ENCODE measurements at regions not wholly inside any gene's neighbourhood (a gene's known extent, or its start where the extent isn't known, plus 50 kb on each side); places are given as distances from the start of the nearest gene placed in this dataset.

GRCh38 chr2:58560531-58560930, 319.4 kb upstream of the FANCL start:
- H3K4me1 ChIP-seq (replicated peaks; ENCODE audit: insufficient read depth) = peaks cover 7% of the 10 kb centered on the region
- no TSS peak for BruUV-seq (replicated peaks)
- no peaks in the 10 kb centered on the region for H3K9me2 ChIP-seq (ENCODE audit: insufficient read depth)
- no peaks in the 10 kb centered on the region for H3K9me3 ChIP-seq (ENCODE audit: insufficient read depth, low read depth)
- no peaks in the 10 kb centered on the region for H4K20me1 ChIP-seq (ENCODE audit: insufficient read depth)
- CTCF ChIA-PET = no interaction called here
- intact Hi-C loops (cut with micrococcal nuclease; ENCODE audit: unreplicated experiment) = loop anchor here (5.0 kb wide), 1 partner anchor 803 kb away; no protein-coding TSS in a partner anchor
- H2AFZ ChIP-seq = no peak overlapping the region
- no peaks in the 10 kb centered on the region for H3K27me3 ChIP-seq (ENCODE audit: insufficient read depth, low read depth)
- H3K79me2 ChIP-seq (ENCODE audit: low read depth) = no peaks in the 10 kb centered on the region
- H3K4me2 ChIP-seq = no peak overlapping the region
- no peak for TF ChIP-seq EZH2 (IDR thresholded peaks at IDR 0.05; ENCODE audit: low read depth)
- no peak for TF ChIP-seq CTCF (conservative IDR thresholded peaks at IDR 0.05)
- H3F3A ChIP-seq (ENCODE audit: insufficient read depth, low read depth) = no peaks in the 10 kb centered on the region
- no peak for DNase-seq
- H3K4me3 ChIP-seq = no peak overlapping the region
- no peak overlapping the region for H3K27ac ChIP-seq
- POLR2A ChIA-PET (ENCODE audit: unreplicated experiment) = no interaction called here
- no peaks in the 10 kb centered on the region for H3K36me3 ChIP-seq (ENCODE audit: low read depth)

GRCh38 chr2:58558881-58559280, 317.8 kb upstream of the FANCL start:
- no peaks in the 10 kb centered on the region for H3K9me3 ChIP-seq (ENCODE audit: insufficient read depth, low read depth)
- H3K79me2 ChIP-seq (ENCODE audit: low read depth) = no peaks in the 10 kb centered on the region
- no peaks in the 10 kb centered on the region for H3K27me3 ChIP-seq (ENCODE audit: insufficient read depth, low read depth)
- H3K36me3 ChIP-seq (ENCODE audit: low read depth) = no peaks in the 10 kb centered on the region
- CTCF ChIA-PET = no interaction called here
- BruUV-seq (replicated peaks) = no TSS peak
- H4K20me1 ChIP-seq (ENCODE audit: insufficient read depth) = no peaks in the 10 kb centered on the region
- no peak overlapping the region for H3K27ac ChIP-seq
- peaks cover 7% of the 10 kb centered on the region for H3K4me1 ChIP-seq (replicated peaks; ENCODE audit: insufficient read depth)
- no peak overlapping the region for H3K4me2 ChIP-seq
- H3K9me2 ChIP-seq (ENCODE audit: insufficient read depth) = no peaks in the 10 kb centered on the region
- no peak for DNase-seq
- no peak overlapping the region for H2AFZ ChIP-seq
- no peak for TF ChIP-seq EZH2 (IDR thresholded peaks at IDR 0.05; ENCODE audit: low read depth)
- no peak for TF ChIP-seq CTCF (conservative IDR thresholded peaks at IDR 0.05)
- POLR2A ChIA-PET (ENCODE audit: unreplicated experiment) = no interaction called here
- H3K4me3 ChIP-seq = no peak overlapping the region
- intact Hi-C loops (cut with micrococcal nuclease; ENCODE audit: unreplicated experiment) = no loop called here
- no peaks in the 10 kb centered on the region for H3F3A ChIP-seq (ENCODE audit: insufficient read depth, low read depth)

- Histone ChIP-seq H4K20me1 (ENCODE audit: insufficient read depth) (no peaks in the 10 kb centered on the region), H2AFZ (no peak overlapping the region), H3K9me2 (ENCODE audit: insufficient read depth) (no peaks in the 10 kb centered on the region), H3K9me3 (ENCODE audit: insufficient read depth, low read depth) (no peaks in the 10 kb centered on the region), H3K4me2 (no peak overlapping the region), H3K27me3 (ENCODE audit: insufficient read depth, low read depth) (no peaks in the 10 kb centered on the region), H3K4me1 (replicated peaks; ENCODE audit: insufficient read depth) (peaks cover 2% of the 10 kb centered on the region), H3F3A (ENCODE audit: insufficient read depth, low read depth) (no peaks in the 10 kb centered on the region), H3K4me3 (no peak overlapping the region), H3K79me2 (ENCODE audit: low read depth) (no peaks in the 10 kb centered on the region), H3K27ac (no peak overlapping the region), H3K36me3 (ENCODE audit: low read depth) (no peaks in the 10 kb centered on the region)
- TF ChIP-seq EZH2 (IDR thresholded peaks at IDR 0.05; ENCODE audit: low read depth) = no peak
- no peak for TF ChIP-seq CTCF (conservative IDR thresholded peaks at IDR 0.05)
- ChIA-PET POLR2A (ENCODE audit: unreplicated experiment) (no interaction called here), CTCF (interaction anchor here (0.7 kb wide), 1 partner anchor 837 kb away, joined by 4 read pairs; no protein-coding TSS in a partner anchor)
- BruUV-seq (replicated peaks) = no TSS peak
- intact Hi-C loops (cut with micrococcal nuclease; ENCODE audit: unreplicated experiment) = no loop called here
- no peak for DNase-seq
These were observed 316.1 kb upstream of the FANCL start for GRCh38 chr2:58557176-58557575.

Data from PC-9 (cell line).